Upper lobe of right lung (tissue), 1 donor: ENCODE measurements at regions not wholly inside any gene's neighbourhood (a gene's known extent, or its start where the extent isn't known, plus 50 kb on each side); places are given as distances from the start of the nearest gene placed in this dataset.
"Not testable (repeated sequence)": the region's sequence is repeated elsewhere in the genome, so short reads cannot be mapped to it uniquely, and the experiment has no call there.

Source experiments
- ATAC-seq: fragments of 200-7000 bp; cut with Tn5 transposase; one replicate; pipeline ENCODE4 v1.9.1; 2020; ENCODE audit warnings: mild to moderate bottlenecking, moderate library complexity
- DNase-seq: peaks from one replicate; pipeline ENCODE4 v3.0.0-alpha.2; 2020
- H3K27ac ChIP-seq: fragments of 200-600 bp; one replicate; pipeline ENCODE4 v1.8.0; 2022
- H3K27me3 ChIP-seq: fragments of 200-600 bp; one replicate; pipeline ENCODE4 v1.8.0; 2022; ENCODE audit warnings: mild to moderate bottlenecking
- H3K36me3 ChIP-seq: fragments of 200-600 bp; one replicate; pipeline ENCODE4 v1.8.0; 2022
- H3K4me1 ChIP-seq: fragments of 200-600 bp; one replicate; pipeline ENCODE4 v1.8.0; 2022
- H3K4me3 ChIP-seq: fragments of 200-600 bp; one replicate; pipeline ENCODE4 v1.8.0; 2022; ENCODE audit warnings: mild to moderate bottlenecking
- H3K9me3 ChIP-seq: fragments of 200-600 bp; one replicate; pipeline ENCODE4 v1.8.0; 2022
- CTCF ChIP-seq: fragments of 200-600 bp; IDR thresholded peaks from one replicate; pipeline ENCODE4 v1.8.0; 2022; ENCODE audit warnings: antibody characterized with exemption
- intact Hi-C: fragments of 100-400 bp; cut with DNase I; formaldehyde crosslinking; loops from one replicate; pipeline ENCODE4 v1.11.0; 2022
- donor health status: DM: no; HTN: yes; CAD: no; lungs with severe emphysema.

DNA sequence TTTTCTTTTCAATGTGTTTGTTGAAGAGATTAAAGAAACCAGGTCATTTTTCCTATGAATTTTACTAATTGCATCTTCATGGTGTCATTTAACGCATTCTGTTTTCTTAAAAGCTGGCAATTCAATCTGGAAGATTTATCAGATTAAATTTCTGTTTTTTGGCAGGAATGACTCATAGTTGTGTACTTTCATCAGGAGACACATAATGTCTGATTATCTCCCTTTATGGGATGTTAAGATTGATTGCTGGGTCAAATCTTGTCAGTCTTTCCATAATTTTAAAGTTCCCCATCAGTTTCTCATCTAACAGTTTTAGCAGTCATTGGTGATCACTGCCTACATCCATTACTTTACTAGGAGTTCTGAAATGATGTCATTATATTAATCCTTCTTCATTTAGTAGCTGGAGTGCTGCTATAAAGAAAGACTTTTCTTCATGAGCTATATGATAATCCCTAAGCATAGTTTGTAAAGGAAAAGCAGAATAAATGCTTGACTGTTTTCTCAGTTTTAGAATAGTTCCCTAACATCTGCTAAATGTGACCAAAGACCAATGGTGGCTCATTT is 72.8 kb upstream of the MAP10 start:
- Histone ChIP-seq H3K4me1 (no peaks in the 10 kb centered on the region), H3K9me3 (no peaks in the 10 kb centered on the region), H3K36me3 (no peaks in the 10 kb centered on the region), H3K27me3 (no peaks in the 10 kb centered on the region), H3K27ac (no peak overlapping the region), H3K4me3 (no peak overlapping the region)
- ATAC-seq (no peak), DNase-seq (no peak)
- intact Hi-C loops: no loop called here
- no peak for TF ChIP-seq CTCF

GRCh38 chr1:232737917-232738316 is 67.3 kb upstream of the MAP10 start:
- H3K9me3 ChIP-seq: no peaks in the 10 kb centered on the region
- H3K36me3 ChIP-seq: no peaks in the 10 kb centered on the region
- ATAC-seq (no peak), DNase-seq (no peak)
- intact Hi-C loops: no loop called here
- H3K4me1 ChIP-seq: no peaks in the 10 kb centered on the region
- no peak overlapping the region for H3K4me3 ChIP-seq
- H3K27ac ChIP-seq: no peak overlapping the region
- no peaks in the 10 kb centered on the region for H3K27me3 ChIP-seq
- no peak for TF ChIP-seq CTCF

- intact Hi-C loops: no loop called here
- Histone ChIP-seq H3K27me3 (no peaks in the 10 kb centered on the region), H3K9me3 (peaks cover 5% of the 10 kb centered on the region), H3K4me3 (no peak overlapping the region), H3K27ac (no peak overlapping the region), H3K36me3 (no peaks in the 10 kb centered on the region), H3K4me1 (no peaks in the 10 kb centered on the region)
- ATAC-seq: no peak
- DNase-seq: no peak
- TF ChIP-seq CTCF: no peak
These were observed 61.2 kb upstream of the MAP10 start for GRCh38 chr1:232743999-232744398.

DNA sequence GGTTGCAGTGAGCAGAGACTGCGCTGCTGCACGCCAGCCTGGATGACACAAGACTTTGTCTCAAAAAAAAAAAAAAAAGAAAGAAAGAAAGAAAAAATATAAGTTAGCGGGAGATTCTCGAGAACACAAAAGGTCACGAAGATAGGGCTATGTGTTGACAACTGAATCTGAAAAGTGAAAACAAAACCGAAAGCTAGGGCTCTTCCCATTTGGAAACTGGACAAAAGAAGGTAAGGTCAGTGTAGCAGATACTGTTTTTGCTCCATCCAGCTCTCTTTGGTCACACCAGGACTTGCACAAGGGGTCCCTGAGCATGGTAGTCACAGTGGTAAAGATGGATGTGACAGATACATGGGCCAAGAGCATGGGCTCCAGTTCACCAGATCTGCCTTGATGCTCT is 60.4 kb upstream of the MAP10 start:
- intact Hi-C loops: no loop called here
- H3K27me3 ChIP-seq: no peaks in the 10 kb centered on the region
- peaks cover 11% of the 10 kb centered on the region for H3K9me3 ChIP-seq
- H3K27ac ChIP-seq: no peak overlapping the region
- H3K4me1 ChIP-seq: no peaks in the 10 kb centered on the region
- no peaks in the 10 kb centered on the region for H3K36me3 ChIP-seq
- no peak for TF ChIP-seq CTCF
- H3K4me3 ChIP-seq: no peak overlapping the region
- ATAC-seq (no peak), DNase-seq (no peak)

DNA sequence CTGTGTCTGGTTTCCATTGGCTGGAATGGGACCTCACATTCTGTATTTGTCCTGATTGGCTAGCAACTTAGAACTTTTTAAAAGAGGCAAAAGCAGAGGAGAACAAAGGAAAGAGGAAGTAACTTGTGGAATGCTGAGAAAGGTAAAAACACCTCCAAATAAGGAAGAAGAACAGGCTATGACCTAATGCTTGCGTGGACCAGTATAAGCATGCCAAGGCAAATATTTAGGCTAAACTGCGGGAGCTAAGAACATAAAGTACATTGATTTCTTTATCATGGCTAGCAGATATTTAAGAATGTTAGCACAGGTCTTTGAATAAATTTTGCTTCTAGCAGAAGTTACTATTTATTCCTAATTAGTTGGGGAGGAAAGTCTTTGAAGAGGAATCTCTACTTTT is 59.5 kb upstream of the MAP10 start:
- H3K4me3 ChIP-seq, H3K27ac ChIP-seq, DNase-seq, H3K27me3 ChIP-seq, intact Hi-C loops, ATAC-seq, H3K36me3 ChIP-seq, H3K4me1 ChIP-seq: not testable (repeated sequence)
- peaks cover 11% of the 10 kb centered on the region for H3K9me3 ChIP-seq

GRCh38 chr1:232748910-232749368 is 56.3 kb upstream of the MAP10 start:
- Histone ChIP-seq H3K4me1 (no peaks in the 10 kb centered on the region), H3K36me3 (no peaks in the 10 kb centered on the region), H3K9me3 (peaks cover 11% of the 10 kb centered on the region), H3K27me3 (no peaks in the 10 kb centered on the region), H3K4me3 (no peak overlapping the region), H3K27ac (no peak overlapping the region)
- DNase-seq: no peak
- intact Hi-C loops: no loop called here
- ATAC-seq: no peak
- no peak for TF ChIP-seq CTCF
